NCI-H748 treated with DMSO at 0.1 percent for 48 hours (cell line): ENCODE measurements at regions not wholly inside any gene's neighbourhood (a gene's known extent, or its start where the extent isn't known, plus 50 kb on each side); places are given as distances from the start of the nearest gene placed in this dataset.

Source experiments
- DNase-seq: peaks from one replicate; lab custom pipeline; 2025; lab: John Stamatoyannopoulos, UW

DNA sequence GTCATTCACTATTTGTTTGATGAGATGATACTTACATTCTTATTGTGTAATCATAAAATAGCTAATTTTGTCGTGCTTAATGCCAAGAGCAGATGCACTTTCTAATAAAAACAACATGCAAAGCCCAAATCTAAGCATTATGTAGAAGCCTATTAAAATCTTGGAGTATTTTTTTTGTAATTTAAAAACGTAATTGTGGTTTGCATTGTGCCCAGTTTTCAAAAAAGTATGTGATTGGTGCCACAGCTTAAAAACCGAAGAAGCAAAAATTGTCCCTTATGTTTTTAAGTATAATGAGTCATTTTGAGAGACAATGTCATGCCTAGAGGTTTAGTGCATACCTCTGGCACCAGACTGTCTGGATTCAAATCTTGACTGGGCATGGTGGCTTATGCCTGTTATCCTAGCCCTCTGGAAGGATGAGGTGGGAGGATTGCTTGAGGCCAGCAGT lies 464.8 kb upstream of the RGS6 start:
- DNase-seq = no peak

DNA sequence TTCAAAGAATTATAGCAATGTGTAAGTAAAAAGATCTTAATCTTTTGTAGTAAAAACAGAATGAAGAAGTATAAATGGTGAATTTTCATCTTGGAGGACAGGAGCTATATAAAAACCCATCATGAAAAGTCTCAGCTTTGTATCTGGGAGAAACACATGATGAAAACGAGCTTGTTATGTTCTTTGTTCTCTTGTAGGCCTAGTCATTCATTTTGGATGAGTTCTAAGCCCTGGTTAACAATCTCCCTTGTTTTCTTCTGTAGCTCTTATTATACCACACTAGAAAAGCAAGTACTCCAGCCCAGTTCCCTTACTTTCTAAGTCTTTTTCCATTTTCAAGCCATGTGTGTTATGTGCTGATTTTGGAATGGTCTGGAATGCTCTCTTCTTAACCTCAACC lies 463.5 kb upstream of the RGS6 start:
- no peak for DNase-seq

DNA sequence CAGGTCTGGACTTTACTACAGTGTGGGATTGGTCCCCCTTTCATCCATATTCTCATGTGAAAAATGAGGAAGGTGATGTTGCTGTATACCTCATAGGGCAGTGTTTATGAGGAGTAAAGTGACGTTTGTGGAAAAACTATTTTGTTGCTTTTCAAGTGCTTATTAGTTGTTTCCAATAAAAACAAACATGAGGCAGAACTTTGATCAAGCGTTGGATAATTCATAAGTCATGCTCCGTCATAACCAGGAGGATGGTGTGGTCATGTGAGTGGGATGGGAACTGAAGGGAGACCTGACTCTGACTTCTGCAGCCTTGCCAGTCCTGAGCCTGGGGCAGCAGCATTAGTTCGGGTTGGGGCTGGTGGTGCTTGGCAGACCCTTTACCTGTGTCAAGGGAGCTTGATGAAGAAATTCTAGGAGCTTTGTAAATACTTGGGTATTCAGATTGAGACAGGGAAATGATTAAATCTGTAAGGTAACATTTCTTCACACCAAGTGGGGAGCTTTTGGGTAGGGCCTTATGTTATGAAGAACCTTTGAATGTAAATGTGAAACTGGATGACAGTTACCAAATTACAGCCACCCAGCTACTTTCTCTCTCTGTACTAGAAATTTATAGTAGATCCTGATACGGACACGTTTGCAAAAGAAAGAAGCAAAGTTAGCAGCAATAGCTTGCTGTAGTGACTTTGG lies 462.4 kb upstream of the RGS6 start:
- no peak for DNase-seq

DNA sequence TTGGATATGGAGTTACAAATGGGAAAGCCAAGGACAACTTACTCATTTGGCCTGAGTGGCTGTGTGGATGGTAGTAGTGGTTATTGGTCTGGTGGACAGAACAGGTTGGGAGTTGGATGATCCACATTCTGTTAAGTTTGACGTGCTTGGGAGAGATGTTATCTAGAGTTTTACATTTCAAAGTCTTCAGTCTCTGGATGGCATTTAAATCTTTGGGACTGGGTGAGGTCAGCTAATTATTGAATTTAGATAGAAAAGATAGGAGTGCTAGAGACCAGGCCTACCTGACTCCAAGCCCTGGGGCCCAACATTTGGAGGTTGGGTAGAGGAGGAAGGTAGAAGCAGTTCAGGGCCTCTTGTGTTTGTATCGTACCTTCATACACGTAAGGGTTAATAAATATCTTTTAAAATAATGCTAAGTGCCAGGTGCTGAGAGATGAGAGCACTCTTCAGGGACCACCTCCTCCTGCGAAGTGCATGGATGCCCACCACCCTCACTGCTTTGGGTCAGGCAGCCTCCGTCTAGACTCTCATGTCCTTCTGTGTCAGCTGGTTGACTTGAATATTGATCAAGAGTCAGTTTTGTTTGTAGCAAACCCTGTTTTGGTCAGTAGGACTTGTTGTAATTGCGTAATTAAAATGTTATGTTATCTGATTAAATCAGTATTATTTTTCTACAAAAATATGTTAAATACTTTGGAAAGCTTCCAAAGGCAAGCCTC lies 460.4 kb upstream of the RGS6 start:
- DNase-seq = no peak

DNA sequence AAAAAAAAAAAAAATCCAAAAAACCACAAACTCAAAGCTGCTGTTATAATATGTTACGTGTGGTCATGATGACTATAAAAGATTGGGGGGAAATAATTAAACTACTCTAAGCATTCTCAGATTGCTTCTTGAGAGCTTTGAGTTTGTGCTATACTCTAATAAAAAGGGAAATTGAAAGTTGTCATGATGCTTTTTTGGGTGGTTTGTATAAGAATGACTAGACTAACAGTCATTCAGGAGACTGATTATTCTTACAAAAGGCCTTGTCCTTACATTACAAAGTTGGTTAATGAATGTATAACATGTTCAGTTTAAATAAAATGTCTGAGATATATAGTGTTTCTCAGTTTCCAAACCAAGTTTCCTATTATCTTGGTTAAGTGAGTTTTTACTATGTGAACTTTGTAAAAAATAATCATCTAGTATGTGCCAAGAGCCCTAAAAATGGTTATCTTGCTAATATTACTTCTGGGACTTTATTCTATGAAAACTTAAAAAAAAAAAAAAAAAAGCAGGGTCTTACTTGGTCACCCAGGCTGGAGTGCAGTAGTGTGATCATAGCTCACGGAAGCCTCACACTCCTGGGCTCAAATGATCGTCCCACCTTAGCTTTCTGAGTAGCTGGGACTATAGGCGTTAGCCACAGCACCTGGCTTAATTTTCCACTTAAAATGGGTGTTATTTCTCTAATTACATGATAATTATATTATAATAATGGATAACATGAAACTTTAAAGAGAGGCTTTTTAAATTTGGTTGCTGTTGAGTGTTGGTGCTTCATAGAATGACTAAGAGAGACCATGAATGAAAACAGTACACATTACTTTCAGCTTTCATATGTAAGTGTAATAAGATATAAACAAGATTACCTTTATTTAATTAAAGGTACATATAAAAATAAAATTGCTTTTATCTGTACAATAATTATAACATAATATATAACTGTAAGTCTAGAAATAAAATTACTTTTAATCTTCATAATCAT lies 459.6 kb upstream of the RGS6 start:
- no peak for DNase-seq

DNA sequence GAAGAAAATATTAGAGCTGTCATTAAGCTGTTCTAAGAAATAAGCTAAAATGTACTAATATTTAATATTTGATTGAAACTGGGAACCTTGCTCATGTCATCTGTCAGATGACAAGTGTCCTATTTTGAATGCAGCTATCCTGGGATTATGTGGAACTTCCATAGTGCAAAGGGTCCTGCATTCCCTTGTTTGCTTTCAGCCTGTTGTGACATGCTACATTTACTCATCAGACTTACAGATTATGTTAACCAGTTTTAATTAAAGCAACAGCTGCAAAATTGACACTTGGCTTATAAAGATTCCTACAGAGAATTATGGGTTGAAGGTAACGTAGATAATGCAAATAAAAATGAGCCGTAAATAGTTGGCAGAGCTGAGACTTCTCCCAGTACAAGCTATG lies 458.4 kb upstream of the RGS6 start:
- no peak for DNase-seq

DNA sequence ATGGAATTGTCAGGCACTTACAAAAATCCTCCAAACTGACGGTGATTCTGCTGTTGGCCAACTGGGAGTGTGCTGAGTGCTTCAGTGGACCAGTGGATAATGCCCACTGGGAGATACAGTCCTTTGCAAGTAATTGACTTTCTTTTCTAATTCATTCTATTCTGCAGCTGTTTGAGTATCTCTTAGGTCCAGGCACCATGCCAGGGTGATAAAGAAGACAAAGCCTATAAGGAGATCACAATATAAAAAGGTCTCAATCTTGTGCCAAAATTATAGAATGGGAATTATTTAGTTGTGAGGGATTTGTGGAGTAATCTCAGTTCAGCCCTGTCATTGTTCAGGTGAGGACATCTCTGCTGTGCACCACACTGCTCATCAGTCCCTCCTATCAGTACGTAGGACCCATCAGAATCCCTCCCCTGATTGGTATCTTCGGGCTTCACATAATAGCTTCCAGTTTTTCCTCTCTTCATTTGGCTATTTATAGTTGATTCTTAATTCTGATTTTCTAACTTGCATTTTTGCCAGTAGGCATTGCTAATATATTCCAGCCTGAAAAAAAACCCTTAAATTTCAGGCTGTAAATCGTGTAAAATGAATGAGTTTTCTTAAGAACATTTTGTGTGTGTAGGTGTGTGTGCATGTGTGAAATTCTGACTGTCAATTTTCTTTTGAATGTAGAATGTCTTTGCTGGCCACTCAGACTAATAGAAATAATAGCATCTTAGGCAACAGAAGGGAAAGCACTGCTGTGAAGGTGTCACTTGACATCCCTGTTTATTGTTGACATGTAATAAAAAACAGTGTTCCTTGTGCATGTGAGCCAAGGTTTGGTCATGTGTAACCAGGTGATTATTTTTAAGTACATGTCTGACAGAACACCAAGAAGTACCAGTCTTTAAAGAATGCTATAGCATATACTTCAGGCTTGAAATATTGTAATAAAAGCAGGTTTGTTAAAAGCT lies 457.6 kb upstream of the RGS6 start:
- peak; percentile 70 for DNase-seq

DNA sequence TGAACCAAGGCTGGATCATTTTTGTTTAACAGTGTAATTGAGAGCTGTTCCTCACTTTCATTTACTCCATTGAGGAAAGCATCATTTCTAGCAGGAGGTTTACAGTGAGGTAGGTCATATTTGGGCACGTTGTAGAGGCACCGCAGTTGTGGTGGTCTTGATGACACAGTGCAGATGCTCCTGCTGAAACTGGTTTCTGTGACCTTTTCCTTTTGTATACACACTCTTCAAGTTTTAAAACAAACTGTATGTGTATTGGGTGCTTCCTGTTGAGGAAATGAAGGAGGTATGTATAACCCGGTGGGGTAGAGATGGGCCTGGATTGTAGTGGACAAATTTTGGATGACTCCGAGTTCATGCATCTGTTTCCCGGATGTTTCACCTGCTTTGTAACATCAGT lies 456.3 kb upstream of the RGS6 start:
- DNase-seq = no peak

DNA sequence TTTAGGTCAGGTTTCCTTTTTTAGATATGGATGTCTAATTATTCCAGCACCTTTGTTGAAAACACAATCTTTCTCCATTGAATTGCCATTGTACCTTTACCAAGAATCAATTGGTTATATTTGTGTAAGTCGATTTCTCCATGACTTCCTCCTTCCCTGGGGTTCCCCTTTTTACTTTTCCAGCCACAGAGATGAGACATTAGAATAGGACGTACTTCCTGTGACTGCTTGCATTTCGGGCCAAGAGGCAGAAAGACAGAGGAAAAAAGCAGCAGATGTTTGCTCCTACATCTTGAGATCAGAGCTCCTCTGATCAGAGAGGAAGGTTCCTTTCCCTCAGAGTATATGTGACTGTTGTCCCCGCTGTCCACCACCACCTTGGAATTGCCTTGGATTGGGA lies 453.7 kb upstream of the RGS6 start:
- no peak for DNase-seq

DNA sequence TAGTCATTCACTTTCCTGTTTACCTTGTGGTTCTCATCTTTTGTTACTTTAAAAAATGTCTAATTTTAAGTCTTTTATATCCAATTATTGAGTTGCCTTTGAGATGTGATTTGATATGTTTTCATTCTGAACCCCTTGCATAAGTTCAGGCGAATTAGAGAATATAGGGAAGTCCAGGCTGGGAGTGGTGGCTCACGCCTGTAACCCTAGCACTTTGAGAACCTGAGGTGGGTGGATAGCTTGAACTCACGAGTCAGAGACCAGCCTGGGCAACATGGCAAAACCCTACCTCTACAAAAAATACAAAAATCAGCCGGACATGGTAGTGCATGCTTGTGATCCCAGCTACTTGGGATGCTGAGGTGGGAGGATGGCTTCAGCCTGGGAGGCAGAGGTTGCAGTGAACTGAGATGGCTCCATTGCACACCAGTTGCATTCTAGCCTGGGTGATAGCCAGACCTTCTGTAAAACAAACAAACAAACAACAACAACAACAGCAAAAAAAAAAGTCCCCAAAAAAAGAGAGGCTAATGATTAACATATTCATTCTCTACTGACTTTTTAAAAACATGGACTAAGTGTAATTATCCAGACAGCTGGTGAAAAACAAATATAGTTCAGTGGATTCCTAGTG lies 451.1 kb upstream of the RGS6 start:
- no peak for DNase-seq

DNA sequence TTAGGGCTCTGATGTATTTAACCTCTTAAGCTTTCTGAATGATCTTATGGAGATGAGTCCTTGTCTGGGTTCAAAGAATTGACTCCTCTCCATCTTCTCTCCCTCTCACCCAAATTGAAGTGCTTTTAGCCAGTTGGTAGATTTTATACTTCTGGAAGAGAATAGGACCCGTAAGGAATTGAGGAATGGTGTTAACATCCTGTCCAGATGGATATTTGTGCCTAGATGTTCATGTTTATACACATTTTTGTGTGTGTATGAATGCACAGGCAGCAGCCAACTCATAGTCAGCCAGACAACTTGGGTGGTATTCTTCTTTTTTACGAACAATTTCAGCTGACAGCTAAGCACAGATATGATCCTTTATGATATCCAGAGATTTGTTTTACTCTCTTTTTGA lies 449.6 kb upstream of the RGS6 start:
- no peak for DNase-seq

DNA sequence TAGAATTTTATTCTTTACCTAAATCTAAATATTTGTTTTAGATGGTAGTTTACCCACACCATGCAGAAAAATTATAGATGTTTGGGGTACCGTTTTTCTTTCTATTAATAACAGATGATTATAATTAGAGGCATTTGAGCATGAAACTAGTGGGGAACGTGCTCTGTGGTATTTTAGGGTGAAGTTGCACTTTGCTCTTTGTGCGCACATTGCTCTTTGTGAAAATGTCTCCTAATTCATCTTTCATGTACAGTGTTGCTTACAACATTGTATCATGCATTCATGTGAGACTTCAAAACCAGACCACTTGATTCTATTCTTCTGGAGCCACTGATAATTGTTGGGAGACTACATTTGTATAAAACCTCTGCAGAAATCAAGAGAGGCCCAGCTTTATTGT lies 449.1 kb upstream of the RGS6 start:
- DNase-seq = no peak

DNA sequence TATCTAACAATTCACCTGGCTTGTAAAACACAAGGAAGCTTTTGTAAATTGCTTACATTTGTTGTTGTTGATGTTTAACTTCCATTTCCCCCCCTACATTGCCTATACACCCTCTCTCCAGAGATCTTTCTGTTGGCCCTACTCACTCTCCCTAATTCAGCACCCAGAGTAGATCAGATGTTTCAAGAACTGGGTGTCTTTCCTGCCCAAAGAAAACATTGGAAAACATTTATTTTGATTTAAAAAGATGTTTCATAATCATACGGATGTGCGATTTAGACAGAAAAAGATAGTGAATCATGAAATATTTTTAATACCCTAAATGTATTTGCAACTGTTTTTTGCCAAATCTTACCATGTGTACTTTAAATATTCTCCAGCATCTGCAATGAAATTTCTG lies 446.4 kb upstream of the RGS6 start:
- DNase-seq = no peak

DNA sequence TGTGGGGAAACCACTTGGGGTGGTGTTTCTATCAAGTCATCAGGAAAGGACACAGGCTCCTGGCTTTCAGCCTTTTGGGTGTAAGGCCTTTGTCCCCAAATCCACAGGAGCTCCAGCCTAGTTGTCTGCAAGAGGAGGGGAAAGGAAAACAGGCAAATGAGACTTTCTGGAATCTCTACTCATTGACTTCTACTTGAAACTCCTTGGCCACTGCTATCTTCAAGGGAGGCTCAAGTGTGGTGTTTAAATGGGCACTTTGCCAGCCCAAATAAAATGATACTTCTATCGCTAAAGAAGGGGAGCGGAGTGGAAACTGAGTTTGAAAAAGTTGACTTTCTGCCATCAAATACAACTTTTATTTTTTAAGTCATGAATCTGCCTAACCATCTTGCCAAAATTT lies 445.9 kb upstream of the RGS6 start:
- no peak for DNase-seq

DNA sequence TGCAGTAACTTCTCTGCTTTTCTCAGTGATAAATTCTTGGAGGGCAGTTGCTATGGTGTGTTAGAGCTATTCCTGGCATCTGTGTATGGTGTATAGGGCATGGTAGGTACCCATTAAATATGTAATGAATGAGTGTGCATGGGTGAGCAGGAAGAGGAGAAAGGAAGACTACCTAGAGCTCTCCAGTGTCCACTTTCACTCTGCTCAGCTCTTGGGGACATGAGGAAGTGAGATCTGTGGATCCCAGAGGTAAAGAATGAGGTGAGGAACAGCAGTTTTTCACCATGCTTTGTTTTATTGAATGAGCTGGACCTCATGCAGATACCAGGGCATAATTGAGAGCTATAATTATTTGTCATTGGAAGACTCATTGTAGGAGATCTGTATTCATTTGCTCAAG lies 444.8 kb upstream of the RGS6 start:
- DNase-seq = no peak

DNA sequence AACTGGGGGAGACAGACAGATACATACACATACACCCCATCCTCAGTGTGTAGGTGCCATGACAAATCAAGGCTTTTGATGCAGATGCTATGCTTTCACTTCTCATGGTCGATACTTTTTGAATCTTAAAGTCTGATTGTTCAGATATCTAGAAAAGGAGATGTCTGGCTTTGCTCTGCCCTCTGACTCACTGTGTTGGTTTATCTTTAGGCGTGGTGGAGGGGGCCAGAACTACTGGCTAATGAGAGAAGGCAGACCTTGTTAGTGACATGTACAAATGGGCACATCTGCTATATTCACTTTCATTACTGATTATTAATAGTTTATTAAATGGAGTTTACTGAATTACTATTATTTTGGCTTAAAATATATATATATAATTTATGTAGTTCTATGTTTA lies 444.3 kb upstream of the RGS6 start:
- no peak for DNase-seq

DNA sequence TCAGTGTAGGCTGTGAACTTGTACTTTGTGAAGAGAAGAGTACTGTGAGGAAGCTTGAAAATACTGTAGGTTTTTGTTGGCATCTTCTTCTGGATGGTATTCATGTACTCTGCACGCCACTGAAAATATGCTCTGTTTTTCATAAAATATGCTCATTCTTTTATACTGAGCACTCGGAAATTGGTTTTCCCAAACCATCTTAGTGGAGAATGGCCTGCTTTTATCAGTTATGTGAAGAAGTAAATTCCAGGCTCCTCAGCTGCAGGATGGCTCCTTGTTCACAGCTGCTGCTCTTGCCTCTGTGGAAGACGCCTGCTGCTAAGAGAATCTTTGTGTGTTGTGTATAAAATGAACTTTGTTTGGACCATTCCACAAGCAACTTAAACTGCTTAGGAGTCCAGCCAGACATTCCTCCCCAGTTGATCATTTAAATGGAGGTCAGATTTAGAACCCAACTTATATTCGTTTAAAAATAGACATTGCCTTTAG lies 443.5 kb upstream of the RGS6 start:
- DNase-seq = no peak

DNA sequence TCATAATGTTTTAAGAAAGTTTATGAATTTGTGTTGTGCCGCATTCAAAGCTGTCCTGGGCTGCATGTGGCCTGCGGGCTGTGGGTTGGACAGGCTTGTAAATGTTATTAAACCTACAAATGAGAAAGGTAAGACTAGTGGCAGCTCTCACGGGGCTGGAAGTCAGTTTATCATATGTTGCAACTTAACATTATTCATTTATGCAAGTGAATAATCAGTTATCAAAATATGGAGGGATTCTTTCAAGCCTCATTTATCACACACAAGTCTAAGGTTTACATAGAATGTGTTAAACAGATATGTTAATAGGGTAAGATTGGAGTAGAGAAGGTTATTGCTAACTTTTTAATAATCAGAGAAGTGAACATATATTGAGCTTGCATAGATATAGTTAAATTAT lies 442.5 kb upstream of the RGS6 start:
- no peak for DNase-seq

DNA sequence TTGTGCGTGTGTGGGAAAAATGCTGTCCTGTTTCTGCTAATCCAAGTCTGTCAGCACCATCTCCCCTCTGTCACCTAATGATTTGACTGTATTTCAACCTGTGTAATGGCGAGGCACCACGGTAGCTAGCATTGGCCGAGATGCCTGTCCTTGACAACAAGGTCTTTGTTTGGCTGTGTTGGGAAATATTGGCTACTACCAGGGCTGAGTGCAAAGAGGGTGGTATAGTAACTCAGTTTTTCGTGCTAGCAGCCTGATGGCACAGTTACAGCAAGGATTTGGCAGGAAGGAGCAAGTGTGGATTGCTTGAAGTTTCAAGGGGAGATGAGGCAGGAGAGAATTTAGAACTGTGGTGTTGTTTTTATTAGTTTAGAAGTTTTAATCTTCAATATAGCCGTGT lies 440.3 kb upstream of the RGS6 start:
- no peak for DNase-seq

DNA sequence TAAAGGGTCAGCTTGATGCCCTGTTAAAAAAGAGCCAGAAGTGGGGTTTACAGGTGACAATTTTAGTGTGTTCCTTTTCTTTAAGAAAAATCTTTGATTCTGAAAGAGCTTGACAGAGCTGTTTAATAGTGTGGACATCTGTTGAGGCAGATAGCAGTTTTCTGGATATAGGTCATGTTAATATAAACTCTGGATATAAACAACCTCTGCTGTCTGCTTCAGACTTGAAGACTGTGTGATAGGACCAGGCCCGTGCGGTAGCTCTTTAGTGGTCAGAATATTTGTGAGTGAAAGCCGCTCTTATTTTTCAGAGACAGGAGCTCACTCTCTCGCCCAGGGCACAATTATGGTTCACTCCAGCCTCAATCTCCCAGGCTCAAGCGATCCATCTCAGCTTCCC lies 439.9 kb upstream of the RGS6 start:
- DNase-seq = no peak

DNA sequence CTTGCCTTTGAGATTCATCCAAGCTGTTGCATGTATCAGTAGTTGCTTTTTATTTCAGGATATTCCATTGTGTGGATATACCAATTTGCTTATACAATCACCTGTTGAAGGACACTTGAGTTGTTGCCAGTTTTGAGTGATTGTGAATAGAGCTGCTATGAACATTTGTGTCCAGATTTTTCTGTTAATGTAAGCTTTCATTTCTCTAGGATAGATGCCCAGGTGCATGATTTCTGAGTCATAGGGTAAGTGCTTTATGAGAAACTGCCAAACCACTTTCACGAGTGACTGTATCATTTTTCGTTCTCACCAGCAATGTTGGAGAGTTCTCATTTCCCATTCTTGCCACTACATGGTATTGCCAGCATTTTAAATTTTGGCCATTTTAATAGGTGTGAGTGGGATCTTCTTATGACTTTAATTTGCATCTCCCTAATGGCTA lies 434.6 kb upstream of the RGS6 start:
- no peak for DNase-seq
